Midbrain (tissue), 1 donor: ENCODE measurements at regions not wholly inside any gene's neighbourhood (a gene's known extent, or its start where the extent isn't known, plus 50 kb on each side); places are given as distances from the start of the nearest gene placed in this dataset.
"Not testable (repeated sequence)": the region's sequence is repeated elsewhere in the genome, so short reads cannot be mapped to it uniquely, and the experiment has no call there.

Experiments
- DNase-seq: peaks from one replicate; lab custom pipeline; 2025; lab: John Stamatoyannopoulos, UW

DNA sequence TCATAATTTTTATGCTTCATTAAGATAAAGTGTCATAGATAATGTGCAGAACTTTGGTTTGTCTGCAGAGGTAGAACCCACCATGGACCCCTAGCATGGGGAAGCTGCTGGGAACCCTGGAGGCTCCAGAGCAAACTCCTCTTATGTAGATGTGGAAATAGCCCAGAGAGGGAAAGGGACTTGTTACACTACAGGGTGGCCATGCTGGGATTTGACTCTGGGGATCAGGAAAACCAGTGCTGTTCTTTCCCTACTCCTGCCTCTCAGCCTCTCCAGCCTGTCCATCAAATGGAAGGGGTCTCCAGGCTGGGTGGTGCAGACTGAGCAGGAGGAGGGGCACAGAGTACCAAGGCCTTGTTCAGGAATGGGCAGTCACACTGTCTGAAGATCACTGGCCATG lies 54.2 kb downstream of the MSX1 start:
- no peak for DNase-seq

DNA sequence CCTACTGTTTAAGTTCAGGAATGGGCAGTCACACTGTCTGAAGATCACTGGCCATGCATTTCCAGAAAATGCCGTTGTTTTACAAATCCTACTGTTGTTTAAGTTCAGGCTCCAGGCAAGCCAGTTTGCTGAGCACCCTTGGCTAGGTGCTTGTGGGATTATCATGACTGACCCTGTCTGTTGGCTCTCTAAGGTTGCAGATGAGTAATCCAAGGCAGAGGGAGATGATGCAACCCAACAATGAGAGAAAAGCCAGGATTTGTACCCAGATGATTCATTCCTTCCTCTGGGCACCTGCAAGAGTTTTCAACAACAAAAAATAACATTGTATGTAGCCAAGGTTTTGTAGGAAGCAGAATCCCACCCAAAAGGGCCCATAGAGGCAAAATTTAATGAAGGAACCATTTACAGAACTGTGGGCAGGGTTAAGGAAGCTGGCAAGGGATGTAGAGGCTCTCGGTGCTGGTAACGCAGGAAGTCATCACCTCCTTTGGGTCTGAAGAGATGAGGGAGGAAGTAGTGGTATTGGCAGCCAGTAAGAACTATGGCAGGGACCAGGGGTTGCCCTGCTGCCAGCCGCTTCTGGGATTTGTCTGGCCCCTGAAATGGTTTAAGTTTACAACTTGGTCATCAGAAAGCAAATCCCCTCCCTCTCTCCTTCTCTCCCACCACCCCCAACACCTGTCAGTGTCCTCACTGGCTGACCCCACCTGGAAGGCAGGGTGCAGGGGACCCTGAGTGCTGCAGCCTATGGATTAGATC lies 54.8 kb downstream of the MSX1 start:
- no peak for DNase-seq

DNA sequence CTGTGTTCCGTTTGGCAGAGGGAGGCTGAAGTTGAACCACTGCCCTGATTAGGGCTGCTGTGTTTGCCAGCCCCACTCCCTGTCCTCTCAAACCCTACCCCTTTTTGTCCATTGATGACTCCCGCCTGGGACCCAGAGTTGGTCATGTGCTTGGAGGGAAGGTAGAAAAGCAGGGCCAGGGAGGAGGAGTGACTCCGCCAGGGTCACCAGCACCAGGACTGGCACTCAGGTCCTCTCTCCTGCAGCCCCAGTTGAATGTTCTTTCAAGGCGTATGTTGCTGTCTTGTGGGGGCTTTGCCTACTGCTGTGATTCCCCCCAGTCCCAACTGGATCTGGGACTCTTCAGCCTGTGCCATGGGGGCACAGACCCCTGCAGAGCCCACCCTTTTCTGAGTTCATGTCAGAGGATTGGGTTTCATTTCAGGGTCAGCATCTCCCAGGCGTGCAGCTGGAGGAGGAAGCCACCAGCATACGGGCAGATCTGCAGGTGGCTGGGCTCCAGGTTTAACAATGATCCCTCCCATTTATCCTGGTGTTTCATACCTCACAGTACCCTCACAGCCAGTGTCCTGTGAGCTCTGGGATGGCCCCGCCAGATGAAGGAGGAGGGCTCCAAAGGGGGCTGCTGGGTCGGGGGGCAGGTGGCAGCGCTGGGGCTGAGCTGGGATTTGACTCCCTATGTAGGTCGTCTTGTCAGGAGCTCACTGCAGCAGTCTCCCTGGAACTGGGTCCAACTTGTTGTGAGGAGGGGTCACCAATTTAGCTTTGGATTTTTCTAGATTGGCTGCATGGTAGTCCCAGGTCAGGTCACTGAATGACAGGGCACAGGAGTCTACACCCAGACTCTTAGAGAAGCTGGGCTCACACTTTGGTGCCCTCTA lies 55.7 kb downstream of the MSX1 start:
- no peak for DNase-seq

DNA sequence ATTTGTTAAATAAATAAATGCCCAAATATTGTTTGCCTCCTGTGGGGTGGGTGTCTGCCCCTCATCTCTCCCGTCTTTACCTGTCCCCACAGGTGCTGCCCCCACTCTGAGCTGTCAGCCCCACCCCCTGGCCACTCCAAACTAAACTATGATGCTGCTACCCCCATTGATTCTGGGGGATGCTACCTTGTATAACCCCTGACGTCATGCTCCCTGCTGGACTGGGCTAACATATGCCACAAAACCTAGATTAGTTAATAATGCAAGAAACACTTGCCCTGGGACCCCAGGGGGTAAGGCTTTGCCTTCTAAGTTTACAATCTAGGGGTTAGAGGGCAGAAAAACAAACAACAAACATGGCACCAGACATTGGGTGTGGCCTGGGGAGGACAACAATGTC lies 58.6 kb downstream of the MSX1 start:
- no peak for DNase-seq

DNA sequence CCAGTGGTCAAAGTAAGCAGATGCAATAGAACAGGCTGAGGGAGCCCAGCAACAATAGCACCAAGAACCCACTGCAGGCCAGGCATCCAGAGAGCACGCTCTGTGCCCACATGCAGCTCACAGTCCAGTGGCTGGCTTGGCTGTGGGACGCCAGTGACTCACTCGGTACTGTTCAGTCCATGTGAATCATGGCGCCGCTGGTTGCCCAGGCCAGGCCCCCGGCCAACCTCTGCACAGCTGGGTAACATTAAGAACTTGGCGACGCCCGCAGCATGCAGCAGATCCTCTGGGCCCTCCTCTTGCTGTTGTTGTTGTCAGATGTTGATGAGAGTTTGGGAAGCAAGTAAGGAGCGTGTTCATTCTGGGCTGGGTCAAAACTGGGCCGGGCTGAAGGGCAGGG lies 60.5 kb downstream of the MSX1 start:
- no peak for DNase-seq

DNA sequence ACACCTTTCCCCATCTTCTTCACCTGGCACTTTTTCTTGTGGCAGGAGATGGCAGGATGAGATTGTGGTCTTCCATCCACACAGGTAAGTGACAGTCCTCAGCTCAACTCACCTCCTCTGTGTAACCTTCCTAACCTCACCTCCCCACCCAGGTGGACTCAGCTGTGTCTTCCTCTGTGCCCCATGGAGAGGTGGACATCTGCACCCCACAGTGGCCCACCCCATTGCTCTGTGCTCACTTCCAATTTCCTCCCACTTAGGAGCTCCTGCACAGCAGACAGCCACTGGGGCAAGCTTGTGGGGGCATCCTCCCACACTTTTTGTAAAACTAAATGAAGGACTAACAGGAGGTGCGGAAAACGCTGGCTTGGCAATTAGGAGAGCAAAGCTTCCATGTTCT lies 61.6 kb downstream of the MSX1 start:
- no peak for DNase-seq

DNA sequence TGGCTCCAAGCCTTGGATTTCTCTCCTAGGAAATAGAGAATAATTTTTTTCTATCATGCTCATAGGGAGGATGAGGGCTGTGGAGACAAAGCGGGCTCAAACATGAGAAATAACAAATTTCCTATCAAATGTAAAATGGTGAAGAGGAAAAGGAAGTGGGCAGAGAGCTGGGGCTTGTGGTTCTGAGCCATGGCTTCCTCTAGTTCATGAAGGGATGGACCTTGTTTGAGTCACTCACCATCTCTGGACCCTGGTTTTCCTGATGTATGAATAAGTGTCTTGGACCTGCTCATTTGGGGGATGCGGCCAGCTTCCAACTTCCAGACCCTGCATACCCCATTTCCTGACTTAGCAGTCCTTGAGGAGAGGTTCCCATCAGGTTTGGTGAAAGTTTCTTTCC lies 63.0 kb downstream of the MSX1 start:
- DNase-seq, result no peak

DNA sequence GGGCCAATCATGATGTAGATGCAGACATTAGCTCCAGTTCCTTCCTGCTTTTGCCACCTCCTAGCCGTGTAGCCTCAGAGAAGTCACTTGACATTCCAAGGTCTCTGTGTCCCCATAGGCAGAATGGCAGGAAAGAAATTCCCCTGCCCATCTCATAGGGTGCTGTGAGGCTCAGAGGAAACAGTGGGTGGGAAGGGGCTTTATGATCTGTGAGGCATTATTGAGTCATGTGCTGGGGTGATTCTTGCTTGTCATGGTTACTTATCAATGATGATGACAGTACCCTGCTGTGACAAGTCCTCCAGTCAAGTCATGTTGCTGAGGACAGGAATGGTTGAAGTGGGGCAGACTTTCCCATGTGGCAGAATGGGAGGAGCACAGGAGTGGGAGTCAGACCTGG lies 63.7 kb downstream of the MSX1 start:
- no peak for DNase-seq

DNA sequence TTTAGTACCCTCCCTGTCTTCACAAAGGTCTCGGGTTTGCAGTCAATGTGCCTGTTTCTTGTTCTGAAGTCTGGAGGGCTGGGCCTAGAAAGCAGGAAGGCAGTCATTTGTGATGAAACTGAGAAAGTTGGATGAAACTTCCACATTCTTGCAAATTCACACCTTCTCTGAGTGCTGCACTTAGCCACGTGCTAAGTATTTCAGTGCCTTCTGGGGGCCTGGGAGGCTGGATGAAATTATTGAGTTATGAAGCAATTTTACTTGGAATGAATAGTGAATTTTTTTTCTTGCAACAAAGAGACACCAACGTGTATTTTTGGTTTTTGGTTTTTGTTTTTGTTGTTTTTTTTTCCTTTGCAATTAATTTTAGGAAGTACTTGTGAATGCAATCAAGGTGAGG lies 71.2 kb downstream of the MSX1 start:
- no peak for DNase-seq

DNA sequence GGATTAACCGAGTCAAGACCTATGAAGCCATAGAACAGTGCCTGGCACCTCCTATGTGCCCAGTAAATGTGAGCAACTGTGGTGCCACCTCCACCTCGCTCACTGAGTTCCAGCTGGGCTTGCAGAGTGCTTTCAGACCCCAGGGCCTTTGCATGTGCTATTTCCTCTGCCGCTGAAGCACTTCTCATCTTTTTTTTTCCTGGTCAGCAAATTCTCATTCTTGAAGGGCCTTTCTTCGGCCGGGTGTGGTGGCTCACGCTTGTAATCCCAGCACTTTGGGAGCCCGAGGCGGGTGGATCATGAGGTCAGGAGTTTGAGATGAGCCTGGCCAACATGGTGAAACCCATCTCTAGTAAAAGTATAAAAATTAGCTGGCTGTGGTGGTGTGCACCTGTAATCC lies 76.5 kb downstream of the MSX1 start:
- no peak for DNase-seq

DNA sequence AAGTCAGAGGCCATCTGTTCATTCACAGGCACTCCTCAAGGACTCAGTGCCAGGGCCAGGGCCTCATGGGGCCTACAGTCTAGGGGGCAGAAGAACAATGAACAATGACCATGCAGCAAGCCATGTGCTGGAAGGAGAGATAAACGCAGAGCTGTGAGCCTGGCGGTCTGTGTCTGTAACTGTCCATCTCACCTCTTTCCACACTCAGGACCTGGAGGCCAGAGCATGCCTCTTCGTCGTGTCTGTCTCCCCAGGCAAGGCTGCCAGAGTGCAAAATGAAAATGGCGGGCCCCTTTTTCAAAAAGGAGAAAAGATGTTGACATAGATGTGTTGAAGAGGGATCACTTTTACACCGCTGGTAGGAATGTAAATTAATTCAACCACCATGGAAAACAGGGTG lies 78.5 kb downstream of the MSX1 start:
- no peak for DNase-seq

DNA sequence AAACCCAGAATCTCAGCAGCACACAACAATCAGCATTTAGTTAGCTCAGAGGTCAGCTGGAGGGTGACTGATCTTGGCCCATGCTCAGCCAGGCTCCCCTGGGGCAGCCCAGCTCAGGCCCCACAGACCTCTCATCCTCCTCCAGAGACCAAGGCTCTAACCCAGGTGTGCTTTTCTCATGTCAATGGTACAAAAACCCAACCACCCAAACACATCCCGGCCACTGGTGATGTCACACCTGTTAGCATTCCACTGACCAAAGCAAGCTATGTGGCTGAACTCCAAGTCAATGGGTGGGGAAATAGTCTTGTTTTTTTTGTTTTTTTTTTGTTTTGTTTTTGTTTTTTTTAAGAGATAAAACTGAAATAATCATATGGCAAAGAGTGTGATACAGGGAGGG lies 77.5 kb downstream of the CYTL1 start:
- no peak for DNase-seq

DNA sequence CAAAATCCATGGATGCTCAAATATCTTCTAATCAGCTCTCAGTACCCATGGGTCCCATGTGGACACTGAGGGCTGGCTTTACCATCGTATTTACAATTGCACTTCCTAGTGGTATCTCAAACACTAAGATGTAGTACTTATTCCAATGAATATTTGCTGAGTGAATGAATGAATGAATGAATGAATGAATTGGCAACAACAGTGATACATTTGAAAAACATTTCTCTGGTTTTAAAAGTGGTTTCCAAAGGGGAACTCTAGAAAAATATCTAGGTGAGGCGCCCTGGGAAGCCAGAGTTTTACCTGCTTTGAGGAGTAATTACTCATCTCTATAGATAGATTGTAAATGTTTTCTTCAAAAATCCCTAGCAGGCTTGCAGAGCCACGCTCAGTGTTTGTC lies 76.6 kb downstream of the CYTL1 start:
- DNase-seq, result no peak

DNA sequence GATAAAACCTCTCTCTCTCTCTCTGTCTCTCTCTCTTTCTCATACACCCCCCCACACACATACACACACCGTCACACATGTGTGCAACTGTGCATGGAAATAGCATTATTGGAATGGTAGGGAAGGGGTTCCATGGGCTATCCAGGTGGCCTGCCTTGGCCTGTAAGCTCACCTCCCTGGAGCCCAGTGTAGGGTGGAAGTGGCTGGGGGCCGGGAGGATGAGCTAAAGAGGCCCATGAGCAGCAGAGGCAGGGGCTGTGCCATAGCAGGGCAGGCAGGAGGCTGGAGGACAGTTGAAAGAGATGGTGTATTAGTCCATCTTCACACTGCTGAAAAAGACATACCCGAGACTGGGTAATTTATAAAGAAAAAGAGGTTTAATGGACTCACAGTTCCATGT lies 74.2 kb downstream of the CYTL1 start:
- no peak for DNase-seq

DNA sequence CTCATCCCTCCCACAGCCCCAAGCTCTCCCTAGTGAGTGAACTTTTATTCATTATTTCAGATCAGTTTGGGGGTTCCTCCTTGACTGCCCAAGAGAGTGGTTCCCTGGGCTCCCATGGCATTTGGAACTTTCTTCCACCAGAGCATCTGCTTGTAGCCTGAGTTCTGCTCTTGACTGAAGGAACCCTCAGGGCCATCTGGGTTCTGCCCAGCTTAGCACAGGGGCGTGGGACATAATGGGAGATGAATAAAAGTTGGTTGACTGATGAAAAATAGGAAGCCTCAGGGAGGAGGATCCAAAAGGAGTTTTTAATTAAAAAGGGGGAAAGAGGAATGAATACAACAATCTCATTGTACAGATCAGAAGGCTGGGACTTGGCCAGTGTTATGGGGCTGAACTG lies 73.4 kb downstream of the CYTL1 start:
- no peak for DNase-seq

DNA sequence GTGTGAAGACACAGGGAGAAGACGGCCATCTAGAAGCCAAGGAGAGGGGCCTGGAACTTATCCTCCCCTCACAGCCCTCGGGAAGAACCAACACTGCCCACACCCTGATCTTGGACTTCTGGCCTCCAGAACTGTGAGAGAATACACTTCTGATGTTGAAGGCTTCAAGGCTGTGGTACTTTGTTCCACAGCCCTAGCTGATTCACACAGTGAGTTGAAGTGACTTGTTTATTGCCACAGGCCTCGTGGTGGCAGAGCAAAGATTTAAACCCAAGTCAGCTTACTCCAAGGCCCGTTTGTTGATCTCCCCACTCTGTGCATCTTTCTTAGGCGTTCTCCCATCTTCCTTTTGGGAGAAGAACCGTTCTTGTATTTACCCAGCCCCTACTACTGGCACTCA lies 72.8 kb downstream of the CYTL1 start:
- no peak for DNase-seq

DNA sequence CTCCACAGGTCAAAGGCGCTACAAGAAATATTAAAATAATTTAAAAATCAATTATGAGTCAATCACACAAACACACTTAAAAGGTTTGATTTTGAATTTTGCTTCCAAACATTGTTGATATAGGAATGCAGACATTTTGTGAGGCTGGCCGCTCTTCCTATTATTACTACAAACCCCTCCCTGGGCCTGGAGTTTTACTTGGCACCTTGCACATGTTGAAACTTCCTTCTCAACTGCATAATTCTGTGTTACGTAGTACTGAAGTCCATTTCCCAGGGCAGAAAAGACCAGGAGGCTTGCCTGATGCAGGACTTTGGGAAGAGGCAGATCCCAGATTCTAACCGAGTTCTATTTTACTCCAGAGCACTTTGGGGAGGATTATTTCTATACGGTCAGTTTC lies 71.5 kb downstream of the CYTL1 start:
- no peak for DNase-seq

DNA sequence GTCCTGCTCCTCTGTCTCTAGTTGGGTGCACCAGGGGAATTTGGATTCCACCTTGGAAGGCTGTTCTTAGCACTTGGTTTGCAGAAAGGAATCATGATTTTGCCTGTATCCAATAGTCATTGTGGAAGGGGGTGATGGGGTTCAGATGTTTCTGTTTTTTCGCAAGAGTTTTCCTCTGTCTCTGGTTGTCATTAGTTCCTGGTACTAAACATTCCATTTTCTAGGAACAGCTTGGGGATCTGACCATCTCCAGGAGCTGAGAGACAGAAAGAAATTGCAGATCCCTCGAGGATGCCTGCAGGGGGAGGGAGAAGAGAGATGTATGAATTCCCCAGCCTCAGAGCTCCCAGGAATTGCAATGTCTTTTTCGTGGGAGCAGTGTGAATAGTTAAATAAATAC lies 70.9 kb downstream of the CYTL1 start:
- DNase-seq, result no peak

DNA sequence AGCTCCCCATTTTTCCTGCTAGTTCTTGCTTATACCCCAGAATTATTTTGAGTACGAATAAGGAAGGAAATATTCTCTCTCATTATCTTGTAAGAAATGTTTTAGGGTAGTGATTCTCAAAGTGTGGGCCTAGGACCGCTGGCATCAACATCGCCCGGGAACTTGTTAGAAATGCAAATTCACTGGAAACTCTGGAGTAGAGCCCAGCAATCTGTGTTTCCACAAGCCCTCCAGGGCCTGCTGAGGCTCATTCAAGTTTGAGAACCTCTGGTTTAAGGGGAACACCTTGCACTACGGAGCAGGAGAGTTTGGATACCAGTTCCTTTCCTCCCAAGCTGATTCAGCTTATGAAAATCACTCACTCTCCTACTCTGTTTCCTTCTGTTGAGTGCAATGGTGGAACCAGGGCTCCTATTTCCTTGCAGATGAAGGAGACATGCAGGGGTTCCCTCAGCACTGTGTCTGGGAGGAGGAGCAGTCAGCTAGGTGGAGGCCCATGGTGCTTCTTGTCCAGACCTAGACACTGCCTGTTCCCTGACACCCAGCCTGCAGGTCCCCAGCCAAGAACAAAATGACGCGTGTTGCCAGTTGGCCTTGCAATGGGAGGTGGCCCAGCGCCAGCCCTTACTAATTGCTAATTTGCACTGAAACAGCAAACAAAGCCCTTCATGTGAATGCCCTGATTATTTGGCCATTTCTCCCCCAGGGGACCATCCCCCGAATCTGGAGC lies 68.5 kb downstream of the CYTL1 start:
- DNase-seq, result peak; percentile 44

DNA sequence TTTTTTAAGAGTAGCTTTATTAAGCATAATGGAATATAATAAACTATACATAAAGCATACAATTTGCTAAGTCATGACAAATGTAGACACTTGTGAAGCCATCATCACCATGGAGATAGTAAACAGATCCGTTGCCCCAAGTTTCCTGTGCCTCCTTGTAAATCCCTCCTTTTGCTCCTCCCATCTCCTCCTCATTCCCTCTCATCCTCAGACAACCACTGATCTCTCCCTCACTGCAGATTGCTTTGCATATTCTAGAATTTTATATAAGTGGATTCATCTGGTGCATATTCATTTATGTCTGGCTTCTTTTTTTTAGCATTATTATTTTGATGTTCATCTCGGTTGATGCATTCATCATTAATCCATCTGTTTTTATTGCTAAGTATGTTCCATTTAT lies 67.0 kb downstream of the CYTL1 start:
- DNase-seq, result no peak

DNA sequence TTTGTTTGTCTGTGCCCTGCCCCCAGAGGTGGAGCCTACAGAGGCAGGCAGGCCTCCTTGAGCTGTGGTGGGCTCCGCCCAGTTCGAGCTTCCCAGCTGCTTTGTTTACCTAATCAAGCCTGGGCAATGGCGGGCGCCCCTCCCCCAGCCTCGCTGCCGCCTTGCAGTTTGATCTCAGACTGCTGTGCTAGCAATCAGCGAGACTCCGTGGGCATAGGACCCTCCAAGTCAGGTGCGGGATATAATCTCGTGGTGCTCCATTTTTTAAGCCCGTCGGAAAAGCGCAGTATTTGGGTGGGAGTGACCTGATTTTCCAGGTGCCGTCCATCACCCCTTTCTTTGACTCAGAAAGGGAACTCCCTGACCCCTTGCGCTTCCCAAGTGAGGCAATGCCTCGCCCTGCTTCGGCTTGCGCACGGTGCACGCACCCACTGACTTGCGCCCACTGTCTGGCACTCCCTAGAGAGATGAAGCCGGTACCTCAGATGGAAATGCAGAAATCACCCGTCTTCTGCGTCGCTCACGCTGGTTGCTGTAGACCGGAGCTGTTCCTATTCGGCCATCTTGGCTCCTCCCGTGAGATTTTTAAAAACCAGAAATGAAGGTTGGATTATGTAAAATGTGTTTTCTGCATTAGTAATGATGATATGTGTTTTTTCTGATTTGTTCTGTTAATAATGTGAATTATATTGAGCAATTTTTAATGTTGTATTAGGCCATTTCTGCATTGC lies 59.7 kb downstream of the CYTL1 start:
- DNase-seq, result not testable (repeated sequence)

DNA sequence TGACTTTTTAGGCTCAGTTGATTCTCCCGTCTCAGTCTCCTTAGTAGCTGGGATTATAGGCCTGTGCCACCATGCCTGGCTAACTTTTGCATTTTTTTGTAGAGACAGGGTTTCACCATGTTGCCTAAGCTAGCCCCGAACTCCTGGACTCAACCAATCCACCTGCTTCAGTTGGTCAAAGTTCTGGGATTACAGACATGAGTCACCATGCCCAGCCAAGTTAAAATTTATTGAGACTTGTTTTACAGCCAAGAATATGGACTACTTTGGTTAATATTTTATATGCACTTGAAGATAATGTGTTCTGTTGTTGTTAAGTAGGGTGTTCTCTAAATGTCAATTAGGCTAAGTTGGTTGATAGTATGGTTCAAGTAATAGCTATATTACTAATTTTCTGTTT lies 58.7 kb downstream of the CYTL1 start:
- DNase-seq, result no peak
